ENCODE measurements at regions not wholly inside any gene's neighbourhood (a gene's known extent, or its start where the extent isn't known, plus 50 kb on each side); places are given as distances from the start of the nearest gene placed in this dataset.

- TF ChIP-seq EZH2 (IDR thresholded peaks at IDR 0.05), result no peak
- no peak for TF ChIP-seq POLR2AphosphoS5 (IDR thresholded peaks at IDR 0.05; ENCODE audit: borderline replicate concordance, low read depth, low read length)
- no peak for TF ChIP-seq FOXP2 (optimal IDR thresholded peaks at IDR 0.05; ENCODE audit: control extremely low read depth, extremely low read length, insufficient read depth)
These were observed 284.5 kb downstream of the MAT2B start for GRCh38 chr5:163789870-163790269.
